CD4-positive, alpha-beta T cell treated with Interleukin-17A for 4 hours (primary cell): ENCODE measurements at regions not wholly inside any gene's neighbourhood (a gene's known extent, or its start where the extent isn't known, plus 50 kb on each side); places are given as distances from the start of the nearest gene placed in this dataset.

Experiments used
- DNase-seq: peaks from one replicate; pipeline ENCODE4 v3.0.0-alpha.2; 2020; ENCODE audit warnings: mixed read lengths

DNA sequence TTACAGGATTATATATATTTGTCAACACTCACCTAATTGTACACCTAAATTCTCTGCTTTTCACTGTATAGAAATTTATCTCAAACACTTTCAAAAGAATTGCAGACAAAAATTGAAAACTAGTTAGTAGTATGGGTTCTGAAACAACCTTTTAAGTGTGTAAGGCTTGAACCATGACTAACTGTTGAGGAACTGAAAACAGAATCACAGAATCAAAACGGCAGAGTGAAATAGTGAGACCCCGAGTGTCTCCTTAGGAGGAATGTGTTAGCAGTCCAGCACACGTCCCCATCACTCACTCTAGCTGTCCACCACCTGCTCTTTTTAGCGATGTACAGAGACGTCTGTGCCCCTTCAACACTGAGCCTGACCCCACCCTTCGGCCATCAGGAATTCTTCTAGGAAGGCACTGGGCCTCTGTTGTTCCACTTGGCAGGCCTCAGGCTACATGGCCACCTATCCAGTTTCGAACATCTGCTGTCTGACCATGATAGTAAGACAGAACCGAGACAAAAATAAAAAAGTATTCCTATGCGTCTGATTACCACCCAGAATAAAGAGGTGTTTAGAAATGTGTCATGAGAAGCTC is 227.4 kb downstream of the C6orf118 start:
- no peak for DNase-seq

DNA sequence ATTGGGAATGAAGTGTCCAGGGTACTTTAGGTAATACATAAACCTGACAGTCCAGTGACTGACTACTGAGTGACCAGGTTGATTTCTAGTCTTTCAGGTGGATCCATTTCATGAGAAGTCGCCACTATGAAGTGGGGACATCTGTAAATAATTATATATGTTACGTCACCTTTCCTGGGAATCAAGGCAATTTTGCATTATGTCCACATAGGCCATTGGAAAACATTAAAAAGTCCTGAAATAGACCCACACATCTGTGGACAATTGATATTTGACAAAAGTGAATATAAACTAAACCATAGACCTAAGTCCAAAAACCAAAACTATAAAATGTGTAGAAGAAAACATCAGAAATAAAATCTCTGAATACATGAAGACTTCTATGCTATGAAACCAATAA is 231.5 kb downstream of the C6orf118 start:
- DNase-seq: no peak

DNA sequence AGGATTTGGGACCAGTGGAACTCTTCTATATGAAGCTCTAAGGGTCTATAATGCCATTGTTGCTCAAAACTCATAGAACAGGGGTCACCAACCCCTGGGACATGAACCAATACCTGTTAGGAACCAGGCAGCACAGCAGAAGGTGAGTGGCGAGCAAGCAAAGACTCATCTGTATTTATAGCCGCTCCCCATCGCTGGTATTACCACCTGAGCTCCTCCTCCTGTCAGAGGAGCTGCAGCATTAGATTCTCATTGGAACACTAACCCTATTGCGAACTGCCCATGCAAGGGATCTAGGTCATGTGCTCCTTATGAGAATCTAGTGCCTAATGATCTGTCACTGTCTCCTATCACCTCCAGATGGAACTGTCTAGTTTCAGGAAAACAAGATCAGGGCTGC is 237.5 kb downstream of the C6orf118 start:
- DNase-seq: no peak

DNA sequence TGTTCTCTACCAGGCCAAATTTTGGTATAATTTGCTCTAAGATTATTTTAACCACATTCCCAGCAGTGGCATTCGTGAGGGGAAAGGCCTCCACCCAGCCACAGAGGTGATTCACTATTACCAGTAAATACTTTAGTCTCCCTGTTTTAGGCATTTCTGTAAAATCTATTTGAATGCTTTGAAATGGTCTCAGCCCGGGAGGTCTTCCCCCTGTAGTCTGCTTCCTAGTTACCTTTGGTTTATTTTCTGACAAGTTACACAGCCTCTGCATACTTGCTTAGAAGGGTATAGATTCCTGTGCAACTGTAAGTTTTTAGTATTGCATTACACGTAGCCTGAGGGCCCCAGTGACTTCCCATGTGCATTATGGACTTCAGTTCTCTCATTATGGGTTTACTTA is 248.7 kb downstream of the C6orf118 start:
- no peak for DNase-seq

DNA sequence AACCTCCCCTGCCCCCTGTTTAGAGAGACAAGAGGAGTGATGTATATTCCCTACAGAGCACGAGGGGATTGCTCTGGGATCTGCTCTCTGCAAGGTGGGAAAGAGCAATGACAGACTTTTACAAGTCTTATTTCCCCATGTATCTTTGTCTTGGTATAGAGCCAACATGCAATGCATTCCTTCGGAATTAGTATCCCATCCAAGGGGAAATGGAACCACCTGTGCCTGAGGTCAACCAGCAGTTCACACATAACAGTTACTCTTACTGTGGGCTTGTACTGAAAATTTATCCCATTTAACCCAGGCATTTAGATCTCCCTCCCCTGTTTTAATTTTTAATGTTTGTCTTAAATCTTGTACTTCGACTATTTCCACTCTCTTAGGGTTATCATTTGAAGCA is 250.4 kb downstream of the C6orf118 start:
- no peak for DNase-seq

DNA sequence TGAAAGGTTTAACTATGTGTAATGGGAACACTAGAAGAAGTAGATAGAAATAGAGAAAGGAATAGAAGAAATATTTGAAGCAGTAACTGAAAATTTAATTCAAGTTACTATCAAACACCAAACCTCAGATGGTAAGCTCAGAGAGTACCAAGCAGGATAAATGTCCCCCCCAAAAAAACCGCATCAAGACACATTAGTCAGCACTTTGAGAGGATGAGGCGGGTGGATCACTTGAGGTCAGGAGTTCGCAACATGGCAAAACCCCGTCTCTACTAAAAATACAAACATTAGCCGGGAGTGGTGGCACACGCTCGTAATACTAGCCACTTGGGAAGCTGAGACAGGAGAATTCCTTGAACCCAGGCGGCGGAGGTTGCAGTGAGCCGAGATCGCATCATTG is 253.1 kb downstream of the C6orf118 start:
- no peak for DNase-seq

DNA sequence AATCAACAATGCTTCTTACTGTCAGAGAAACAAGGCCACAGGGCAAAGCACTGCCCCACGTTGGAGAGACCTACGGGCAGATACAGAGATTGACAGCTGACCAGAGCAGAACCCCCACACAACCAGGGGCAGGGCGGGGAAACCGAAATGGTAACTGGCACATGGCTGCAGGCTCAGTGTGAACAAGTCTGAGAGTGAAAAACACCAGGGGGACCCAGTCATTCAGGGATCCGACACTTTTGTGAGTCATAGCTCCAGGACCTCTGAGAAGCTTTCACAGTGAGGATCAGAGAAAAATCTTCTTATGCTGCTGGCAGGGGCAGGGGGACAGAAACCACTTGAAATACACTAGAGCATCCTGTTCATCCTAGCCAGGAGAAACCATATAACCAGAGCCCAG is 254.2 kb downstream of the C6orf118 start:
- DNase-seq: no peak

DNA sequence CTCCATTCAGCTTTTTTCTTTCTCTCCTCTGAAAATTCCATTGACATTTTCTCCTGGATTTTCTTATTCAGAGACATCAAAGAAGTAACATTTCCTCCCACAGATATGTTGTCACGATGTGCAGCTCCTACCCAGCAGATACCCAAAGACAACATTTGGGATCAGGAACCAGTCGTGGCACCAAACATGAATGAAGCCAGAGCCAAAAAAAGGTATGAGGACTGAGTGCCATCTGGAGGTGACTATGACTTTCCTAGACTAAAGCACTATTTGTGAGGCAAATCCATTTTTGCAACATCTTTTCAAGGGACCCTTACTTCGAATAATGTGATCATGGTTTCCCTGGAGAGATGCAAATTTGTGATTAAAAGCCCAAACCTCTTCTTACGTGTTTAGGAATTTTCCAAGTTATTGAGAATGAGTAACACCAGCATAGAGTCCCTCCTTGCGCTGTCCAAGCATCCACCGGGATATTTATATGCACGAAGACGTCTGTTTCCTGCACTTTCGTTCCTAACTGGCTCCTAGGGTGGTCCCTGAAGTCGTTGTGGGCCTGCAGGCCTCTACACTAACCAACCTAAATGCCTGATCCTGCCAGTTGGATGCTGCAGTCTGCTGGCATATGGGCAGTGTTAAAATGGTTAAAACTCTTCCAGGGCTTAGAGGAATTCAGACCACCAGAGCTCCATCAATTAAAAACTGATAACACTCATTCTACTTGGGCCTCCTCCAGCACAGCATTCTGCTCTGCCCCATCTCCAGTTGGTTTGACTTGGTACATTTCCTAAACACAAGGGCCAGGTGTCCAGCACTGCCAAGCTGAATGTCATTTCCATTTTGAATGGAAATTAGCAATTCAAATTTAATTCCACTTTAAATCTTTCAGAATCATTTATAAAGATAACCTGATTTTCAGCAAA is 256.6 kb downstream of the C6orf118 start:
- DNase-seq: no peak

DNA sequence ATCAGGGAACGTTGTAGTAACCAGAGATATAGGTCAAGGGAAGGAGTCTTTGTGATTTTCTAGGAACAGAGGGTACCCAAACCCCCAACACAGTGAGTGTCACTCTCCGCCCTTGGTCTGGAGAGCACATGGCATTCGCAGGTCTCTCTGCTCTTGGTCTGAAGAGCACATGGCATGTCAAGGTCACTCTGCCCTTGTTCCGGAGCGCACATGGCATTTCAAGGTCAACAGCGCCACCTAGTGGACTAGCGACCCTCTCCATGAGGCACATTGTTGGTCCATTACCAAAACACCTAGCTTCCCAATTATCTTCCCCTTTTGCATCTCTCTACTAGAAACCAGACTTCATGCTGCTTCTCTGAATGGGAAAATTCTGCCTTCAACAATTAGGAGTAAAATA is 260.0 kb downstream of the C6orf118 start:
- DNase-seq: no peak

DNA sequence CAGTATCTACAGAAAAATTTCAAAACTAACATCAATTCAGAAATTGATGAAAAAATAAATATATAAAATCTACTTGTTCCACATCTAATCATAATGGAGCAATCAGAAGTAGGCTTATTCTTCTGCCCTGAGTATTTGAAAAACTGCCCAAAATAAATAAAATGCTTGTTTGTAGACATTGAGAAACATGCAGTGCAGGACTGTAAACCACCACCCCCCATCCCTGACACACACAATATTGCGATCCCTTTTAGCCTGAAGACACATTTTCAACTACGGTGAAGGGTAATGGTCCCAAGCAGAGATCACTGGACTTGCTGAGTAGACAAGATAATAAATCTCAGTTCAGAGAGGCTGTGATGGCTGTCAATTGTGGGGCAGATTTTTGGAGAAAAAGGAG is 261.5 kb downstream of the C6orf118 start:
- DNase-seq: no peak

DNA sequence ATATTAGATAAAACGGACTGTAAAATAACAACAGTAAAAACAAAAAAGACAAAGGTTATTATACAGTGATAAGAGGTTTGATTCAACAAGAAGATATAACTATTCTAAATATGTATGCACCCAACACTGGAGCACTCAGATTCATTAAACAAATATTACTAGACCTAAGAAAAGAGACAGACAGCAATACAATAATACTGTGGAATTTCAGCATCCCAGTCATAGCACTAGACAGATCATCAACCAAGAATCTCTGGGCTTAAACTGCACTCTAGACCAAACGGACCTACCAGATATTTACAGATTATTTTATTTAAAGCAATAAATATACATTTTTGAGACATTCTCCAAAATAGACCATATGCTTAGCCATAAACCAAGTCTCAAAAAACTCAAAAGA is 263.8 kb downstream of the C6orf118 start:
- no peak for DNase-seq

DNA sequence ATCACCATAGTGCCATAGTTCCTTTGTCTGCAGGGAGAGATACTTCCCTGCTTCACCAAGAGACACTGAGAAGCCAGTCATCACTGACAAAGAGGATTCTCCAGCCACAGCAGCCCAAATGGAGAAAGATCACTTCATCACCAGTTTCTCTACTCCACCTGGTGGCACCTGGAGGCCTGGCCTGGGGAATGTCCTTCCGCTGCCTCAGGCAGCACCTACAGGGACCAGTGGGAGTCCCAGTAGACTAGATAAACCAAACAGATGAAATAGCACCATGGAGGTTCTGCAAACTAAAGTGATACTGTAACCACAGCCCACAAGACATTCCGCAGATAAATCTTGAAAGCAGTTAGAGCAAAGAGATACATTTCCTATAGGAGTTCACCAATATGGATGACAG is 266.5 kb downstream of the C6orf118 start:
- no peak for DNase-seq

DNA sequence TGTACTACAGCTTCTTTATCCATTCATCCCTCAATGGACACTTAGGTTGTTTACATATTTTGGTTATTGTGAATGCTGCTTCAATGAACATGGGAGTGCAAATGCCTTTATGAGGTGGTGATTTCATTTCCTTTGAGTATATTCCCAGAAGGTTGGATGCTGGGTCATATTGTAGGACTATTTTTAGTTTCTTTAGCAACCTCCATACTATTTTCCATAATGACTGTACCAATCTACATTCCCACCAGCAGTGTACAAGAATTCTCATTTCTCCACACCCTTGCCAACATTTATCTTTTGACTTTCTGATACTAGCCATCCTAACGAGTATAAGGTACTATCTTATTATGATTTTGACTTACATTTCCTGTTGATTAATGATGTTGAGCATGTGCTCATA is 269.0 kb downstream of the C6orf118 start:
- DNase-seq: no peak

DNA sequence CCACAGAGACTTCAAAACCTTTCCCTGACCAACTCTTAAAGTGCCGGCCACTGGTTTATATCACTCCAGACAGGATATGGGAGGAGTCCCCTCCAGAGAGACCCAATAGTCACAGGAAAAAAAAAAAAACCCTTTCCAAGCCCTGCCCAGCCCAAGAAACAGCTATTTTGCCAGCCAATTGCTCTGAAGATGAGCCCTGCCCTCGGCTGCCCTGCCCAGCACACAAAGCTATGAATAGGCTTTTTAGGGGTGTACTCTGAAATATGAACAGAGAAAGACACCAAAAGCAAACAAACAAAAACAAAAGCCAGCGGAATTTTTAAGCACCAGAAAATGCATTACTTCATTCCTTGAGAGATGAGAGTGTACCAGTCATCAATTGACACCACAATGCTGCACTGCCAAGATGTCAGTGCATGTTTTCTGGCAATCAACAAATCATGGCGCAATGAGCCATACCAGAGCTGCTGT is 275.1 kb downstream of the C6orf118 start:
- DNase-seq: no peak

DNA sequence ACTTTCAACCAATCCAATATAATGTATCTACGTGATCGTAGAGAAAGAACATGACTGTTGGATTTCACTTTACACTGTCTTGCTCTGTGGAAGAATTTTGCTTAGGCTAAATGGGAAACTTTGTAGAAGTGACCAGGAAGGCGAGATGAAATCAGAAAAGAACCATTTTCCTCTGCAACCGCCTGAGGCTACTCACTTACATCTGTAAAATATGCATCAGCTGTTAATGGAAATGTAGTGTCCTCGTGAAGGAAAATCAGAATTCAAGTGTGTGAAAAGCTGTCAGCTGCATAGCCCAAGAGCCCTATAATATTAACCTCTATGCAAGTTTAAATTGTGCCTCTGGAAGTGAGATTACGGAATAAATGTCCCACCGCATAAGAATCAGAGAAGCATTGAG is 277.9 kb downstream of the C6orf118 start:
- no peak for DNase-seq

DNA sequence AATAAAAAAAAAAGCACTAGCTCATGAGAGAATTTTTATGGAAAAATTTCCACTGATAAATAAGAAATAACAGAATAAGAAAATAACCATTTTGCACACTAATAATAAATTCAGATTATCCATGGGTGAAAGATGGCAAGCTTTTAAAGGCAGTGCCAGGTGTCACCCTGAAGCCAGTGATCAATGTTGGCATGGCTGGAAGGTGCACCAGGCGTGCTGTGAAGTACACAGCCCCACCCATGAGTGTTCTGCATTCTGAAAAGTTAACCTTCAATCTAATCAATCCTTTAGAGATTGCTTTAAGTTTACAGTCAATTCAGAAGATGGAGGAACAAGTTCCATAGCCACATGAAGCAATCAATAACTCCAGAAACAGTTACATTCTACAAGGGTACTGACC is 284.4 kb downstream of the C6orf118 start:
- no peak for DNase-seq

DNA sequence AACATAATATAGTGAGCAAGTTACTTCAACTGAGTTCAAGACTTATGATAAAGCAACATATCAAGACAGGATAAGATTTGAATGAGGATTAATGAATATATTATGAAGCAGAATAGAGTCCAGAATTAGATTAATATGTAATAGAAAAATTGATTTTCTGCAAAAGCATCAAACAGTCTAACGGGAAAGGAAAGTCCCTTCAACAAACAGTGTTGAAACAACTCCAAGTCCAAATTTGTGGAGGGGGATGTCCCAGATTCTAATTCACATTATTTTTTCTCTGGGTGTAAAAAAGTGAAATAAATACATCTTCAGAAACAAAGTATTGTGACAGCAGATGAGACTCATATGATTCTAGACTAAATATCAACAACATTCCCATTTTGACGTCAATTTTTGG is 289.7 kb downstream of the C6orf118 start:
- DNase-seq: no peak

DNA sequence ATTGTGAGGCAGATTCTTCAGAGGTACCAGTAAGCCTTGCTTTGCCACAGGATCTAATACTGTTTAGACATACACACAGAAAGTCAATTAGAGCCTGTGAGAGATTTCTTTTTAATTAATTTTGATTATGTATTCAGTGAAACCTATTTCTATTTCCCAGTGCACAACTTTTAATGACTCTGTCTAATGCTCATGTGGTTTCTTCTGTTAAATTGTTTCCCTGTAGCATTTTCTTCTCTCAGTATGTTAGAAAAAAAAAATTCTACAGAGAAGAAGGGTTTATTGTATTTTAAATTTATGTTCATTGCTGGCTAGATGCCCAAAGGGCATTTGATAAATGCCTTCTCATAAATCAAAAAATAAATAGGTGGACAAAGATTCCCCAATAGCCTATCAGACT is 293.7 kb downstream of the C6orf118 start:
- no peak for DNase-seq

DNA sequence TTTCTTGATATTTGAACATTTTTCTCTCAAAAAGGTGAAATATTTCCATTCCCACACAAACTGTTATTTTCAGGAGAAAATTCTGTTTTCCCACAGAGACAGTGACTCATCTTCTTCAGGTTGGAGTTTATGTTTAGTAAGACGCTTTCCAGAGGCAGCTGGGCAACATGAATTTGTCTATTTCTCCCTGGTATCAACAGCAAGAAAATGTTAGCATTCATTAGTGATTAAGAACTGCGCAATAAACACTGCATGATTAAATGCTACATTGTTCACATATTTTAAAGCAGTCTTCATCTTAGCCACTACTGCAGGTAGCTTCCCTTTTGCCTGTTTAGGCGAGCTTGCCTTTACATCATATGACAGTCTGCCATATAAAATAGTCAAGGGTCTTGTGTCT is 295.7 kb downstream of the C6orf118 start:
- no peak for DNase-seq

DNA sequence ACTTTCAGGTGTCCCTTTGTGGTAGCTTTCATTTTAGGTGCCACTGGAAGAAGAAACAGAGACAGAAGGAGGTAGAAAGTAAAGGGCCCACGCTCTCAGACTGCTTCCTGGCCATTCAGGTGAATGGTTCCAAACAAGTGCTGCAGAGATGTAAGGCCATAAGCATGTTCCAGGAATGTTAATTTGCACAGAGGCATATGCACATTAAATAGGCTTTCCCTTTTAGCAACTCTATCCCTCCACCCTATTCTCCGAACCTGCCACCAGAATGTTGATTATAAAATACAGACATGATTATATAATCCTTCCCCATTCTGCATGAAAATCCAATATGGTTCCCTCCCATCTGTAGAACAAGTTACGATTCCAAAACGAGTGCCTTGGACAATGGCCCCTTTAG is 297.2 kb downstream of the C6orf118 start:
- DNase-seq: no peak

DNA sequence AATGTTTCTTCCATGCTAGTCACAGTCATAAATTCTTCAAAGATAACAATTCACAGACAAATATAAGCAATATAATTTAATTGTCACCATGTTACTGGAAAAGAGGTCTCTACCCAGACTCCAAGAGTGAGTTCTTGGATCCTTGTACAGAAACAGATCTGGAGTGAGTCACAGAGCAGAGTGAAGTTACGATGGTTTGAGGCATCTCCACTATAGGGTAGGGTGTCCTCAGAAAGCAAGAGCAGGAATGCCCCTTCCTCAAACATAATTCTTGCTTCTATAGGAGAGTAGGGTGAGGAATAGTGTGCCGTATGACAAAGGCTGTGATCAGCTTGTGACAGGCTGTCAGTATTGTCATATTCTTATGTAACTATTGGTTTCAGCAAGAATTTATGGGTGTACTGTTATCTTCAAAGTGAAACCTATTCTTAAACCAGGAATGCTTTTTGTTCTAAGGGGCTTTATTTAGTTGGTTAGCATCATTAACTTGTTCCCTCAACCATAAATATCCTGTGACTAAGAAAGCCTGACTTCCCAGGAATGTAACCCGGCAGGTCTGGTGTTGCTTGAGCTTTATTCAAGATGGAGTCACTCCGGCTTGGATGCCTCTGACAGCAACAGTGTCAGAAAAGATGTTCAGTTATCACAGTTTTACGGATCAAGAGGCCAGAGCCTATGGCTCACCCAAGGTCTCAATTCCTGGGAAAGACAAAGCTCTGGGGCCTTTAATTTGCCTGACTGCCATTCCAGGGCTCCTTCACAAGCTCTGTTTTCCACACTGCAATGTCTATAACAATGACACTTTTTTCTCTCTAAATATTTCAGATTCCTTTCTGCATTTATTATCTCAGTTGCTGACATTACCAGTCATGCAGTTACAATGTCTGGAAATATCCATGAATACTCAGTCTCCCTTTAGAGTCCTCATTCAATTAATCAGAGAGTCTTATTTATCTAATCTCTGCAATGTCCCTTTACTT is 298.6 kb downstream of the C6orf118 start:
- DNase-seq: no peak

DNA sequence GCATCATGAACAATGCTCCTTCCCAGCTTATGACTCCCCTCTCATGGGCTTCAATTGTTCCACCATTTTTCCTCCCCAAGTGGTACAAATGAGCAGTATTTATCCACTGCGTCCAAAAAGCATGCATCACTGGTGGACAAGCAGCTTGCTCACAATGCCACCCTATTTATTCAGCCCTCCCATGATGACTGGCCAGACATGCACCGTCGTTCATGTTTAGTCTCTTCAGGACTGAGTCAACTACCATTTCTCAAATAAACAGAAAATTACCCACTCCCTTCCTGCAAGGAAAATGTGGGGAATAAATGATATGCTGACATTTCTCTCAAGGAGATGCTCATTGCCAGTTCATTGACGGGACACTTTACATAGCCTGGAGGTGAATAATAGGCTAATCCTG is 300.4 kb downstream of the C6orf118 start:
- no peak for DNase-seq

DNA sequence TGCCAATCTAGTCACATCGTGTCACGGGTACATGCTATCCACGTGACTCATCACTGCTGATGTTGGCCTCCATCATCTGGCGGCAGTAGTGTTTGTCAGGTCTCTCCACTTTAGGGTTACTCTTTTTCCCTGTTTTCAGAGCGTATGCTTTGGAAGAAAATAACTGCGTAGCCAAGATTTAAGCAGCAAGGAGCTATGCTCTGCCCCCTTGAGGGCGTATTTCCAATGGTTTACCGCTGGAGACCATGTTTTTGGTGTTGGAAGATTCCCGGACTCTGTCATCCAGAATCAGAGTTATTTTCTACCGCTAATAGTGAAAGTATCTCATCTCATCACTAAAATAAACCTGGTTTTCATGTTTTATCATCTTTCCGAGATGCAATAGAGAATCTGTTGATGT is 306.5 kb downstream of the C6orf118 start:
- no peak for DNase-seq
